ENCODE measurements at regions not wholly inside any gene's neighbourhood (a gene's known extent, or its start where the extent isn't known, plus 50 kb on each side); places are given as distances from the start of the nearest gene placed in this dataset.

- Mint-ChIP-seq H3K27ac (no peak overlapping the region), H3K27me3 (no peaks in the 10 kb centered on the region), H3K9me3 (no peaks in the 10 kb centered on the region), H3K4me3 (no peak overlapping the region), H3K4me1 (no peaks in the 10 kb centered on the region), H3K36me3 (ENCODE audit: low read depth) (no peaks in the 10 kb centered on the region)
- POLR2A ChIA-PET: no interaction called here
- CTCF ChIA-PET: no interaction called here
- no peak for DNase-seq
Observed at GRCh38 chr12:74910831-74911230, 298.8 kb downstream of the KCNC2 start.

GRCh38 chr12:74914378-74914777 is 295.3 kb downstream of the KCNC2 start:
- ChIA-PET CTCF (no interaction called here), POLR2A (no interaction called here)
- no peak overlapping the region for H3K4me3 Mint-ChIP-seq
- H3K4me1 Mint-ChIP-seq: no peaks in the 10 kb centered on the region
- no peaks in the 10 kb centered on the region for H3K36me3 Mint-ChIP-seq (ENCODE audit: low read depth)
- DNase-seq: no peak
- no peaks in the 10 kb centered on the region for H3K27me3 Mint-ChIP-seq
- H3K9me3 Mint-ChIP-seq: no peaks in the 10 kb centered on the region
- no peak overlapping the region for H3K27ac Mint-ChIP-seq

- H3K27ac Mint-ChIP-seq: no peak overlapping the region
- CTCF ChIA-PET: no interaction called here
- no peaks in the 10 kb centered on the region for H3K36me3 Mint-ChIP-seq (ENCODE audit: low read depth)
- H3K4me1 Mint-ChIP-seq: no peaks in the 10 kb centered on the region
- no peak overlapping the region for H3K4me3 Mint-ChIP-seq
- no peaks in the 10 kb centered on the region for H3K27me3 Mint-ChIP-seq
- DNase-seq: no peak
- POLR2A ChIA-PET: no interaction called here
- H3K9me3 Mint-ChIP-seq: no peaks in the 10 kb centered on the region
Observed at GRCh38 chr12:74915718-74916117, 293.9 kb downstream of the KCNC2 start.

GRCh38 chr12:74917743-74918142 is 291.9 kb downstream of the KCNC2 start:
- Mint-ChIP-seq H3K9me3 (no peaks in the 10 kb centered on the region), H3K36me3 (ENCODE audit: low read depth) (no peaks in the 10 kb centered on the region), H3K27me3 (no peaks in the 10 kb centered on the region), H3K27ac (no peak overlapping the region), H3K4me1 (no peaks in the 10 kb centered on the region), H3K4me3 (no peak overlapping the region)
- POLR2A ChIA-PET: no interaction called here
- DNase-seq: no peak
- CTCF ChIA-PET: interaction anchor here (0.6 kb wide), 1 partner anchor 1586 kb away, joined by 3 read pairs; no protein-coding TSS in a partner anchor

GRCh38 chr12:74918291-74918690 is 291.3 kb downstream of the KCNC2 start:
- ChIA-PET POLR2A (no interaction called here), CTCF (no interaction called here)
- Mint-ChIP-seq H3K36me3 (ENCODE audit: low read depth) (no peaks in the 10 kb centered on the region), H3K27ac (no peak overlapping the region), H3K4me1 (no peaks in the 10 kb centered on the region), H3K27me3 (no peaks in the 10 kb centered on the region), H3K9me3 (peaks cover 2% of the 10 kb centered on the region), H3K4me3 (no peak overlapping the region)
- DNase-seq: no peak

- H3K27ac Mint-ChIP-seq: no peak overlapping the region
- H3K27me3 Mint-ChIP-seq: no peaks in the 10 kb centered on the region
- H3K4me3 Mint-ChIP-seq: no peak overlapping the region
- H3K36me3 Mint-ChIP-seq (ENCODE audit: low read depth): no peaks in the 10 kb centered on the region
- no peak for DNase-seq
- POLR2A ChIA-PET: no interaction called here
- H3K4me1 Mint-ChIP-seq: no peaks in the 10 kb centered on the region
- peaks cover 4% of the 10 kb centered on the region for H3K9me3 Mint-ChIP-seq
- CTCF ChIA-PET: no interaction called here
Observed at GRCh38 chr12:74922117-74922516, 287.5 kb downstream of the KCNC2 start.

- Mint-ChIP-seq H3K27ac (no peak overlapping the region), H3K36me3 (ENCODE audit: low read depth) (no peaks in the 10 kb centered on the region), H3K4me1 (no peaks in the 10 kb centered on the region), H3K27me3 (no peaks in the 10 kb centered on the region), H3K9me3 (peaks cover 4% of the 10 kb centered on the region), H3K4me3 (no peak overlapping the region)
- POLR2A ChIA-PET: no interaction called here
- CTCF ChIA-PET: no interaction called here
- no peak for DNase-seq
Observed at GRCh38 chr12:74922642-74923041, 287.0 kb downstream of the KCNC2 start.

- Mint-ChIP-seq H3K4me3 (no peak overlapping the region), H3K27ac (no peak overlapping the region), H3K36me3 (ENCODE audit: low read depth) (no peaks in the 10 kb centered on the region), H3K4me1 (peaks cover 13% of the 10 kb centered on the region), H3K27me3 (no peaks in the 10 kb centered on the region), H3K9me3 (no peaks in the 10 kb centered on the region)
- POLR2A ChIA-PET: no interaction called here
- DNase-seq: no peak
- CTCF ChIA-PET: no interaction called here
Observed at GRCh38 chr12:74941670-74942069, 268.0 kb downstream of the KCNC2 start.

- peaks cover 3% of the 10 kb centered on the region for H3K9me3 Mint-ChIP-seq
- no peak overlapping the region for H3K4me3 Mint-ChIP-seq
- no peaks in the 10 kb centered on the region for H3K36me3 Mint-ChIP-seq (ENCODE audit: low read depth)
- H3K27ac Mint-ChIP-seq: no peak overlapping the region
- ChIA-PET POLR2A (no interaction called here), CTCF (no interaction called here)
- DNase-seq: no peak
- no peaks in the 10 kb centered on the region for H3K27me3 Mint-ChIP-seq
- peaks cover 15% of the 10 kb centered on the region for H3K4me1 Mint-ChIP-seq
Observed at GRCh38 chr12:74945771-74946198, 263.9 kb downstream of the KCNC2 start.

GRCh38 chr12:74953697-74954096 is 255.9 kb downstream of the KCNC2 start:
- POLR2A ChIA-PET: no interaction called here
- H3K9me3 Mint-ChIP-seq: peaks cover 3% of the 10 kb centered on the region
- H3K4me3 Mint-ChIP-seq: no peak overlapping the region
- no peaks in the 10 kb centered on the region for H3K4me1 Mint-ChIP-seq
- H3K27me3 Mint-ChIP-seq: no peaks in the 10 kb centered on the region
- H3K27ac Mint-ChIP-seq: no peak overlapping the region
- no peaks in the 10 kb centered on the region for H3K36me3 Mint-ChIP-seq (ENCODE audit: low read depth)
- CTCF ChIA-PET: interaction anchor here (0.8 kb wide), 1 partner anchor 10 kb away, joined by 3 read pairs; no protein-coding TSS in a partner anchor
- no peak for DNase-seq

- no peaks in the 10 kb centered on the region for H3K36me3 Mint-ChIP-seq (ENCODE audit: low read depth)
Observed at GRCh38 chr12:74957231-74957630, 252.4 kb downstream of the KCNC2 start.

GRCh38 chr12:74957634-74958033 is 252.0 kb downstream of the KCNC2 start:
- no peaks in the 10 kb centered on the region for H3K27me3 Mint-ChIP-seq
- POLR2A ChIA-PET: no interaction called here

More at GRCh38 chr12:74957231-74957630, 252.4 kb downstream of the KCNC2 start:
- Mint-ChIP-seq H3K4me3 (no peak overlapping the region), H3K27me3 (no peaks in the 10 kb centered on the region), H3K27ac (no peak overlapping the region), H3K9me3 (no peaks in the 10 kb centered on the region), H3K4me1 (no peaks in the 10 kb centered on the region)
- ChIA-PET POLR2A (no interaction called here), CTCF (no interaction called here)
- no peak for DNase-seq

GRCh38 chr12:74959657-74960056 is 250.0 kb downstream of the KCNC2 start:
- Mint-ChIP-seq H3K4me3 (no peak overlapping the region), H3K36me3 (ENCODE audit: low read depth) (no peaks in the 10 kb centered on the region), H3K27ac (no peak overlapping the region), H3K9me3 (no peaks in the 10 kb centered on the region), H3K4me1 (no peaks in the 10 kb centered on the region), H3K27me3 (no peaks in the 10 kb centered on the region)
- no peak for DNase-seq
- ChIA-PET CTCF (no interaction called here), POLR2A (no interaction called here)

More at GRCh38 chr12:74957634-74958033, 252.0 kb downstream of the KCNC2 start:
- CTCF ChIA-PET: no interaction called here
- Mint-ChIP-seq H3K36me3 (ENCODE audit: low read depth) (no peaks in the 10 kb centered on the region), H3K4me1 (no peaks in the 10 kb centered on the region), H3K9me3 (no peaks in the 10 kb centered on the region), H3K27ac (no peak overlapping the region), H3K4me3 (no peak overlapping the region)
- DNase-seq: no peak

- no peaks in the 10 kb centered on the region for H3K9me3 Mint-ChIP-seq
- CTCF ChIA-PET: interaction anchor here (1.3 kb wide), 1 partner anchor 10 kb away, joined by 3 read pairs; no protein-coding TSS in a partner anchor
Observed at GRCh38 chr12:74963304-74963703, 246.3 kb downstream of the KCNC2 start.

More at GRCh38 chr12:74963304-74963703, 246.3 kb downstream of the KCNC2 start:
- H3K27me3 Mint-ChIP-seq: no peaks in the 10 kb centered on the region
- H3K4me3 Mint-ChIP-seq: no peak overlapping the region
- H3K36me3 Mint-ChIP-seq (ENCODE audit: low read depth): no peaks in the 10 kb centered on the region
- POLR2A ChIA-PET: no interaction called here
- H3K27ac Mint-ChIP-seq: no peak overlapping the region
- no peaks in the 10 kb centered on the region for H3K4me1 Mint-ChIP-seq
- no peak for DNase-seq
